WI38 (cell line): ENCODE measurements at regions not wholly inside any gene's neighbourhood (a gene's known extent, or its start where the extent isn't known, plus 50 kb on each side); places are given as distances from the start of the nearest gene placed in this dataset.

Experiments used
- H3K4me3 ChIP-seq: 2 replicates; pipeline ENCODE4 v1.5.1; 2011; ENCODE audit warnings: low read depth, mild to moderate bottlenecking, control low read depth, low read length
- TF ChIP-seq, protein P1 (sequence below): IDR thresholded peaks from 2 replicates; pipeline ENCODE4 v1.5.1; 2012; ENCODE audit warnings: low read depth, mild to moderate bottlenecking, control low read depth, low read length

DNA sequence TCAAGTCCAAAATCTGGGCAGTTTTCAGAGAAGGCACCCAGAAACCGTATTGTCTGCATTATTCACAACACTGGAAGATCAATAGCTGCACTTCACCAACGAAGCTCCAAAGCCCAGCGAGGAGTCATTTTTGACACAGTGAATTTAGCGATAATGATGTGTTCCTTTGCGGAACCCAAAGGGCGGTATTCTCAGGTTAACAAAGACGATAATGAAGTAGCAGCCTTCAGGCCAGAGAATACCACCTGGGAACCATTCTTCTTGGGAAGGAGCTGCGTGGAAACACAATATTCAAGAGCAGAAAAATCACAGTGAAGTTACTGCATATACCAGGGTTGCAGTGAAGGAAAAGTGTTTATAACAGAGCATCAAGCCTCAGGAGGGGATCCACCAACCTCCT, 381.0 kb downstream of the TOX3 start:
- TF ChIP-seq, protein P1, sequence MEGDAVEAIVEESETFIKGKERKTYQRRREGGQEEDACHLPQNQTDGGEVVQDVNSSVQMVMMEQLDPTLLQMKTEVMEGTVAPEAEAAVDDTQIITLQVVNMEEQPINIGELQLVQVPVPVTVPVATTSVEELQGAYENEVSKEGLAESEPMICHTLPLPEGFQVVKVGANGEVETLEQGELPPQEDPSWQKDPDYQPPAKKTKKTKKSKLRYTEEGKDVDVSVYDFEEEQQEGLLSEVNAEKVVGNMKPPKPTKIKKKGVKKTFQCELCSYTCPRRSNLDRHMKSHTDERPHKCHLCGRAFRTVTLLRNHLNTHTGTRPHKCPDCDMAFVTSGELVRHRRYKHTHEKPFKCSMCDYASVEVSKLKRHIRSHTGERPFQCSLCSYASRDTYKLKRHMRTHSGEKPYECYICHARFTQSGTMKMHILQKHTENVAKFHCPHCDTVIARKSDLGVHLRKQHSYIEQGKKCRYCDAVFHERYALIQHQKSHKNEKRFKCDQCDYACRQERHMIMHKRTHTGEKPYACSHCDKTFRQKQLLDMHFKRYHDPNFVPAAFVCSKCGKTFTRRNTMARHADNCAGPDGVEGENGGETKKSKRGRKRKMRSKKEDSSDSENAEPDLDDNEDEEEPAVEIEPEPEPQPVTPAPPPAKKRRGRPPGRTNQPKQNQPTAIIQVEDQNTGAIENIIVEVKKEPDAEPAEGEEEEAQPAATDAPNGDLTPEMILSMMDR, result no peak
- no peak overlapping the region for H3K4me3 ChIP-seq

DNA sequence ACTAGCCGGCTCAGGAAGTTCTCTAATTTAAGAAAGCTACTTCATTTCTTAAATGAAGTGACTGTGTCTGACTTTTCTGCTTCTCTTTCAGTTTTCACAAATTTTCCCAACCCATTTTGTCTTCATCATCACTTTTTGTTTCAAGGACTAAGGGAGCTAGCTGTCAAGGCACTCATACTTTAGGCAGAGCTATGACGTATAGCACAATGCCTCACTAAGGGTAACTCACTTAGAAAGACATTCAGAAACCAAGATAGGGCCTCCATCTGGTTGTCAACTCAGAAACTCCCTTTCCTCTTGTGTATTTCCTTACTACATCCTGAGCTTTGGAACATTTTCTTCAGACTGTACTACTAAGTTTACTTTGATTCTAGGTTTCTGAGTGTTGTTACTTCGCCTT, 397.9 kb downstream of the TOX3 start:
- TF ChIP-seq, protein P1, result no peak
- H3K4me3 ChIP-seq, result no peak overlapping the region

DNA sequence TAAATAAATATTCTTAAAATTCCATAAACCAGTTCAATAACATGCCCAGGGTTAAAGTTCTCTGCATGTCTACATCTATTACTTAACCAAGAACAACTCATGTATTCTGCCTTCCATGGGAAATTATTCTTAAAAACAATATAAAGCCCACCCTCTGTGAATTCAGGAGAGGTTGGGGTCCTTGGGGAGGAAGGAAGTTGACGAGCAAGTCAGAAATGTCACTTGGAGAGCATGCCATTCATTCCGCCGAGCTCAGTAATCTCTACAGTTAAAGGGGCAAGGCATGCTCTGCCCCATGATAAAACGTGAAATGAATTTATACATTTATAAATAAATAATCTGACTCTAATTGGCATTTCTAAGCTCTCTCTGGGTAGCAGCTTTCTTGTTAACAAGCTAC, 405.1 kb downstream of the TOX3 start:
- TF ChIP-seq, protein P1, result no peak

DNA sequence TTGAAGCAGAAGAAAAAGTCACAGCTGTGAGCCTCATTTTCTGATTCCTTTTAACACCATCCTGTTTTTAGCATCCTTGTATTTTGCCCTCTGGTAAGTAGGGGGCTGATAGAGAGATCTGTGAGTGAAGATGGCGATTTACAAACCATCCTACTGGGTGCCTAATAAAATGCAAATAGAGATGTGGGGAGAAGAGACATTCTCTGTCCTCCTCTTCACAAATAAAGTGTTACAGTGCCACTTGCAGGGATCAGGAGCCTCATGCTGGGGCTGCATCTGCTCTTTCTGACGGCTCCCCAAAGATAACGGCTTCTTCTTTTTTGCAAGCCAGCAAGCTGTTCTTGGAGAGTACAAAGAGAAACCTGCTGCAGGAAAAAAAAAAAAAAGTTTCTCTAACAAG, 418.6 kb downstream of the TOX3 start:
- TF ChIP-seq, protein P1, result no peak
- H3K4me3 ChIP-seq, result no peak overlapping the region

More for the DNA sequence above, 405.1 kb downstream of the TOX3 start:
- no peak overlapping the region for H3K4me3 ChIP-seq

DNA sequence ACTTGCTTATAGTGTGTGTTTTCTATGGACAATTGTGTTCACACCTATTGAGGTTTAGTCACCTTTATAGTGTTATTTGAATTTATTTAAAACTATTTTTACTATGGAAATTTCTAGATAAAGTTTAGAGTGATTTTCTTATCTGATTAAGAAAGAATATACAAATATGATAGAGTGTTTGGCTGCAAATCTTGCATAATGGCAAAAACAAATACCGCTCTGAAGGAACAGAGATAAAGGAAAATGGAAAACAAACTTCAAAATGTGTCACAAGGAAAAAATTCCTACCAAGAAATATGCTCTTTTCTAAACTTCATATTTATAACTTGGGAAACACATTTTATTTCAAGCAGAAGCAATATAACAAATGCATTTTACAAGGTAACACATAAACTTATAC, 423.1 kb downstream of the TOX3 start:
- TF ChIP-seq, protein P1, result no peak
- no peak overlapping the region for H3K4me3 ChIP-seq

DNA sequence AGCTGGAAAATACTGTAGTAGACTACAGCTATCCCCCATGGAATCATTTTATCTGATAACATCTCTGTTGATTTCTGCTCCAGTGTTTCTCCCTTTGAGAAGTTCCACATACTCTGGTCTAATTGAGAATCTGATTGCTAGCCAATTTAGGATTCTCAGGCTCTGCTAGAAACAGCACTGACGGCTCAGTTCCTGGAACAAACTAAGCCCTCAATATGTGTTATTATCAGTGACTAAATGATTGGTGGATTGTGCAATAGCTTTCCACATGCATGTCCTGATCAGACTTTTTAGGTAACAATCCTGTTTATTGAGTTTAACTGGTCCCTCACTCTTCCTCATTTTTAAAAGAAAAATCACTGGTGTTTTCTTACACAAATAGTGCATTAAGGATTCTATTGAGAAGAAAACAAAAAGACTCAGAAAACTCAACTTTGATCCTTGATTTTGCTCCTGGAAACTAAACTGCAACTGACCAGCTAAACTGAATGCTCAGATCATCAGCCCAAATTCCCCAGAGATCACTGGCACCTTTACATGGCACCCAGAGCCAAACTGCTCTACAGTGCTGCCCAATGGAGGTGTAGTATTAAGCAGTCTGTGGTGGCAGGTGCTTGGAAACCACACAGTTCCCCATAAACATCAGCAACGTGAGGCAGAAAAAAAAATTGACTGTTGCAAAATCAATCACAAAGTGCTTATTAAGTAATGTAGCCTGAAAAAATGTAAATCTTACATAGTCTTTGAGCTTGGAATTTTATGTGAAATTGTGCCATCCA, 423.7 kb downstream of the TOX3 start:
- TF ChIP-seq, protein P1, result no peak
- no peak overlapping the region for H3K4me3 ChIP-seq

DNA sequence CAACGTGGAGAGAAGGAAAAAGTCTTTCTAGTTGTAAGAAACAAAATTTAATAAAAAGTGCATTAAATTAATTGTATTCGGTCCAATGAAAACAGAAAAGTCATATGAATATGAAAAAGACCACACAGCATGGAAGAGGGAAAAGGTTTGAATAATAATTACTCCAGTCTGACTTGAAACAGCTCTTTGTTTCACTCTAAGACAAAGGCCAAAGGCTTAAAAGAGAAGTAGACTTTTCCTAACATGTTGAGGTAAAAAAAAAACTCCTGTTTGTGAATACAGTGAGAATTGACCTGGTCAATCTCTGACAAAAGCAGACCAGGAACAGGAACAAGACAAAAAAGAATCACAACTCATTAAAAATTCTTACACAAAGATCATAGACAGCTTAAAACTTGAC, 429.8 kb downstream of the TOX3 start:
- H3K4me3 ChIP-seq, result no peak overlapping the region
- TF ChIP-seq, protein P1, result no peak
